ENCODE measurements at regions not wholly inside any gene's neighbourhood (a gene's known extent, or its start where the extent isn't known, plus 50 kb on each side); places are given as distances from the start of the nearest gene placed in this dataset.

GRCh38 chr6:138600726-138601125 lies 101.4 kb upstream of the NHSL1 start:
- TF ChIP-seq CTCF (IDR thresholded peaks at IDR 0.05) (no peak), POLR2AphosphoS5 (IDR thresholded peaks at IDR 0.05) (no peak), POLR2A (IDR thresholded peaks at IDR 0.05) (no peak)
